ENCODE measurements at regions not wholly inside any gene's neighbourhood (a gene's known extent, or its start where the extent isn't known, plus 50 kb on each side); places are given as distances from the start of the nearest gene placed in this dataset.

GRCh38 chr3:147619921-147620560 is 210.9 kb downstream of the ZIC1 start:
- H3K4me3 Mint-ChIP-seq (ENCODE audit: unreplicated experiment), result no peak overlapping the region
- H3K36me3 Mint-ChIP-seq (ENCODE audit: low read depth, unreplicated experiment), result no peaks in the 10 kb centered on the region
- Histone ChIP-seq H4K20me1 (ENCODE audit: insufficient read depth, low read length) (no peaks in the 10 kb centered on the region), H3K4me1 (ENCODE audit: insufficient read depth, low read length) (peaks cover 7% of the 10 kb centered on the region), H3K79me2 (ENCODE audit: insufficient read depth, low read length) (no peaks in the 10 kb centered on the region), H3K36me3 (ENCODE audit: insufficient read depth, low read length) (no peaks in the 10 kb centered on the region), H3K4me3 (ENCODE audit: insufficient read depth, low read depth, low read length) (peak overlapping the region; percentile 40), H3K4me2 (ENCODE audit: low read length) (peak overlapping the region; percentile 62), H3K27ac (ENCODE audit: low read depth, low read length) (peak overlapping the region; percentile 48), H3K9ac (ENCODE audit: low read length) (peak overlapping the region; percentile 55), H3K9me3 (ENCODE audit: insufficient read depth, low read depth, low read length) (no peaks in the 10 kb centered on the region), H3K27me3 (ENCODE audit: insufficient read depth, low read length) (no peaks in the 10 kb centered on the region), H2AFZ (ENCODE audit: low read depth, low read length) (no peak overlapping the region)
- H3K4me1 Mint-ChIP-seq (ENCODE audit: low read depth, unreplicated experiment), result peaks cover 8% of the 10 kb centered on the region
- no peak for TF ChIP-seq EZH2 (IDR thresholded peaks at IDR 0.05; ENCODE audit: insufficient read depth, low read length)
- no peak for TF ChIP-seq CTCF (IDR thresholded peaks at IDR 0.05; ENCODE audit: insufficient read depth, low read depth, low read length)
- H3K9me3 Mint-ChIP-seq (ENCODE audit: unreplicated experiment), result no peaks in the 10 kb centered on the region
- peak overlapping the region; percentile 36 for H3K27ac Mint-ChIP-seq (ENCODE audit: unreplicated experiment)
- peak; percentile 72 for FAIRE-seq
- H3K27me3 Mint-ChIP-seq (ENCODE audit: low read depth, unreplicated experiment), result no peaks in the 10 kb centered on the region
- DNase-seq (ENCODE audit: low read depth), result no peak

GRCh38 chr3:147620906-147621305 is 211.7 kb downstream of the ZIC1 start:
- Histone ChIP-seq H3K36me3 (ENCODE audit: insufficient read depth, low read length) (no peaks in the 10 kb centered on the region), H3K9me3 (ENCODE audit: insufficient read depth, low read depth, low read length) (no peaks in the 10 kb centered on the region), H3K9ac (ENCODE audit: low read length) (no peak overlapping the region), H3K27ac (ENCODE audit: low read depth, low read length) (peak overlapping the region; percentile 22), H3K4me1 (ENCODE audit: insufficient read depth, low read length) (peaks cover 7% of the 10 kb centered on the region), H3K27me3 (ENCODE audit: insufficient read depth, low read length) (no peaks in the 10 kb centered on the region), H3K4me3 (ENCODE audit: insufficient read depth, low read depth, low read length) (no peak overlapping the region), H2AFZ (ENCODE audit: low read depth, low read length) (no peak overlapping the region), H4K20me1 (ENCODE audit: insufficient read depth, low read length) (no peaks in the 10 kb centered on the region), H3K4me2 (ENCODE audit: low read length) (peak overlapping the region; percentile 28), H3K79me2 (ENCODE audit: insufficient read depth, low read length) (no peaks in the 10 kb centered on the region)
- H3K4me3 Mint-ChIP-seq (ENCODE audit: unreplicated experiment), result no peak overlapping the region
- TF ChIP-seq CTCF (IDR thresholded peaks at IDR 0.05; ENCODE audit: insufficient read depth, low read depth, low read length), result no peak
- no peak for TF ChIP-seq EZH2 (IDR thresholded peaks at IDR 0.05; ENCODE audit: insufficient read depth, low read length)
- no peak for FAIRE-seq
- peaks cover 8% of the 10 kb centered on the region for H3K4me1 Mint-ChIP-seq (ENCODE audit: low read depth, unreplicated experiment)
- no peaks in the 10 kb centered on the region for H3K36me3 Mint-ChIP-seq (ENCODE audit: low read depth, unreplicated experiment)
- no peak overlapping the region for H3K27ac Mint-ChIP-seq (ENCODE audit: unreplicated experiment)
- DNase-seq (ENCODE audit: low read depth), result peak; percentile 55
- H3K9me3 Mint-ChIP-seq (ENCODE audit: unreplicated experiment), result no peaks in the 10 kb centered on the region
- H3K27me3 Mint-ChIP-seq (ENCODE audit: low read depth, unreplicated experiment), result no peaks in the 10 kb centered on the region

- peak; percentile 39 for FAIRE-seq
These were observed 221.8 kb downstream of the ZIC1 start for GRCh38 chr3:147630921-147631415.

More at GRCh38 chr3:147630921-147631415, 221.8 kb downstream of the ZIC1 start:
- H3K9me3 ChIP-seq (ENCODE audit: insufficient read depth, low read depth, low read length), result no peaks in the 10 kb centered on the region
- no peaks in the 10 kb centered on the region for H3K36me3 ChIP-seq (ENCODE audit: insufficient read depth, low read length)
- no peaks in the 10 kb centered on the region for H4K20me1 ChIP-seq (ENCODE audit: insufficient read depth, low read length)
- no peak overlapping the region for H3K4me3 ChIP-seq (ENCODE audit: insufficient read depth, low read depth, low read length)
- Mint-ChIP-seq H3K36me3 (ENCODE audit: low read depth, unreplicated experiment) (no peaks in the 10 kb centered on the region), H3K27ac (ENCODE audit: unreplicated experiment) (peak overlapping the region; percentile 2), H3K4me1 (ENCODE audit: low read depth, unreplicated experiment) (peaks cover 3% of the 10 kb centered on the region), H3K4me3 (ENCODE audit: unreplicated experiment) (no peak overlapping the region), H3K27me3 (ENCODE audit: low read depth, unreplicated experiment) (no peaks in the 10 kb centered on the region), H3K9me3 (ENCODE audit: unreplicated experiment) (peaks cover 9% of the 10 kb centered on the region)
- no peak for DNase-seq (ENCODE audit: low read depth)
- H2AFZ ChIP-seq (ENCODE audit: low read depth, low read length), result no peak overlapping the region
- TF ChIP-seq EZH2 (IDR thresholded peaks at IDR 0.05; ENCODE audit: insufficient read depth, low read length) (no peak), CTCF (IDR thresholded peaks at IDR 0.05; ENCODE audit: insufficient read depth, low read depth, low read length) (no peak)
- H3K9ac ChIP-seq (ENCODE audit: low read length), result no peak overlapping the region
- no peak overlapping the region for H3K27ac ChIP-seq (ENCODE audit: low read depth, low read length)
- no peaks in the 10 kb centered on the region for H3K4me1 ChIP-seq (ENCODE audit: insufficient read depth, low read length)
- H3K4me2 ChIP-seq (ENCODE audit: low read length), result no peak overlapping the region
- H3K79me2 ChIP-seq (ENCODE audit: insufficient read depth, low read length), result no peaks in the 10 kb centered on the region
- no peaks in the 10 kb centered on the region for H3K27me3 ChIP-seq (ENCODE audit: insufficient read depth, low read length)
